ENCODE measurements at regions not wholly inside any gene's neighbourhood (a gene's known extent, or its start where the extent isn't known, plus 50 kb on each side); places are given as distances from the start of the nearest gene placed in this dataset.

DNA sequence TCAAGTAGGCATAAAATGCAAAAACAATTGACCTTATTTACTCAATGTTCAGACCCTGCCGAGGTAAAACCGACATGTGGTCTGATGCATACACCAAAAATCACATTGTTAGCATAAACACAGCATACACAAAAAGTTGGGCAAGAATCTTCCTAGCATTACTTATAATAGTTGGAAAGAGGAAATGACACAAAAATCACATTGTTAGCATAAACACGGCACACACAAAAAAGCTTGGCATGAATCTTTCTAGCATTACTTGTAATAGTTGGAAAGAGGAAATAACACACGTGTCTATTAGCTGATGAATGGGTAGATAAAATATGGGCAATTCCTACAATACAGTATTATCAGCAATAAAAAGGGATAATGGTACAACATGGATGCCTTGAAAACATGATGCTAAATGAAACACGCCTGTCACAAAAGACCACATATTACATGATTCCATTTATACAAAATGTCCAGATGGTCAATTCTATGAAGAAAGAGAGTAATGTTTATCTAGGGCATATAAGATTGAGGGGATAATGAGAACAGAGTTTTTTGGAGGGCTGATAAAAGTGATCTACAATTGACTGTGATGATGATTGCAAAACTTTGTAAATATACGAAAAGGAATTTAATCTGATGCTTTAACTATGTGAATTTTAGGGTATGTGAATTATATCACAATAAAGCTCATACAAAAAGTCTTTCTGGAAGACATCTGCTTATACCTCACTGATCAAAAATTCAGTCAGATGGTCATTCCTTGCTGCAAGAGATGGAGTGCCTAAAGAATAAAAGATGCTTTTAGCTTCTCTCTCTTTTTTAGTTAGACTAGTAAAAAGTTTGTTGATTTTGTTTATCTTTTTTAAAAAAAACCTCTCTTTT lies 1019.5 kb upstream of the CITED2 start:
- TF ChIP-seq, protein P1, sequence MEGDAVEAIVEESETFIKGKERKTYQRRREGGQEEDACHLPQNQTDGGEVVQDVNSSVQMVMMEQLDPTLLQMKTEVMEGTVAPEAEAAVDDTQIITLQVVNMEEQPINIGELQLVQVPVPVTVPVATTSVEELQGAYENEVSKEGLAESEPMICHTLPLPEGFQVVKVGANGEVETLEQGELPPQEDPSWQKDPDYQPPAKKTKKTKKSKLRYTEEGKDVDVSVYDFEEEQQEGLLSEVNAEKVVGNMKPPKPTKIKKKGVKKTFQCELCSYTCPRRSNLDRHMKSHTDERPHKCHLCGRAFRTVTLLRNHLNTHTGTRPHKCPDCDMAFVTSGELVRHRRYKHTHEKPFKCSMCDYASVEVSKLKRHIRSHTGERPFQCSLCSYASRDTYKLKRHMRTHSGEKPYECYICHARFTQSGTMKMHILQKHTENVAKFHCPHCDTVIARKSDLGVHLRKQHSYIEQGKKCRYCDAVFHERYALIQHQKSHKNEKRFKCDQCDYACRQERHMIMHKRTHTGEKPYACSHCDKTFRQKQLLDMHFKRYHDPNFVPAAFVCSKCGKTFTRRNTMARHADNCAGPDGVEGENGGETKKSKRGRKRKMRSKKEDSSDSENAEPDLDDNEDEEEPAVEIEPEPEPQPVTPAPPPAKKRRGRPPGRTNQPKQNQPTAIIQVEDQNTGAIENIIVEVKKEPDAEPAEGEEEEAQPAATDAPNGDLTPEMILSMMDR (IDR thresholded peaks at IDR 0.05): no peak
- Histone ChIP-seq H3K27ac (no peak overlapping the region), H3K36me3 (no peaks in the 10 kb centered on the region), H3K27me3 (ENCODE audit: low read depth) (no peaks in the 10 kb centered on the region), H3K4me1 (no peaks in the 10 kb centered on the region), H3K4me3 (no peak overlapping the region), H3K9me3 (no peaks in the 10 kb centered on the region)
- ATAC-seq (no peak), DNase-seq (no peak)
- intact Hi-C loops (cut with DNase I): no loop called here

DNA sequence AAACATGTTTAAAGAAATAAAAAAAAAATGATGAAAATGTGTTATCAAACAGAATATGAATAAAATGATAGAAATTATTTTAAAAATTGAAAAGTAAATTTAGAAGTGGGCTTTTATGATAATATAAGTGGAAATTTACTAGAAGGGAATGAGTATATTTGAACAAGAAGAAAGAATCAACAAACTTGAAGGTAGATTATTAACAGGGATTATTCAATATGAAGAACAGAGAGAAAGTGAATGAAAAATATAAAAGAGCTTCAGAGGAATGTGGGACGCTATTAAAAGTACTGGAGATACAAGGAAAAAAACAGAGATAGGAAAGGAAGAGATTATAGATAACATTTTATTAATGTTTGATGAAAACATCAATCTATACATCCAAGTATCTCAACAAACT lies 1014.4 kb upstream of the CITED2 start:
- H3K4me3 ChIP-seq: no peak overlapping the region
- no peaks in the 10 kb centered on the region for H3K4me1 ChIP-seq
- ATAC-seq (no peak), DNase-seq (no peak)
- H3K27ac ChIP-seq: no peak overlapping the region
- TF ChIP-seq, protein P1 (IDR thresholded peaks at IDR 0.05): no peak
- no peaks in the 10 kb centered on the region for H3K36me3 ChIP-seq
- no peaks in the 10 kb centered on the region for H3K27me3 ChIP-seq (ENCODE audit: low read depth)
- intact Hi-C loops (cut with DNase I): no loop called here
- no peaks in the 10 kb centered on the region for H3K9me3 ChIP-seq

DNA sequence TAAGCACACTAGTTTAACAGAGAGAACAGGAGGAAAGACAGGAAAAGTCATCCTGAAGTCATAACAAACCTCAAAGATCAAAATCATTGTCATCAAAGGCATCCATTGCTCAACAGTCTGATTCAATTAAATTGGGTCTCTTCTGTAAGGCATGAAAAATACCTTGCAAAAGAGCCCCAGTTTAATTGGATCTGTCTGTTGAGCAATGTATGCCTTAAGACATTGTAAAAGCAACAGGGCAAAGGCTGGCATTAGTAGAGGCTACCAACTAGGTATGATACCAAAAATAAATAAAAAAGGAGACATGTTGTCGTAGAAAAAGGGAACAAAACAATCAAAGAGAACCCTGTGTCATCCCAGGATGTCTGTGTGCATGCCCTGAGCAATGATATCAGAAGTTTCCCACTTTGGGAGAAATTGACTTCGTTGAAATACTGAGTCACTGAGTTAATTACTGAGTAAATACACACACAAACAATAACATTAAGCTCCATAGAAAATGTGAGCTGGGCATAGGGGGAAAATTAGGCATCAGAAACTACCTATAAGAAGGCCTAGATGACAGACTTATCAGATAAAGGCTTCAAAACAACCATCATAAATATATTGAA lies 1013.8 kb upstream of the CITED2 start:
- H3K9me3 ChIP-seq: no peaks in the 10 kb centered on the region
- H3K4me1 ChIP-seq: no peaks in the 10 kb centered on the region
- TF ChIP-seq, protein P1 (IDR thresholded peaks at IDR 0.05): no peak
- intact Hi-C loops (cut with DNase I): no loop called here
- DNase-seq (no peak), ATAC-seq (peak in 1 of 2 donors; percentile 31)
- H3K36me3 ChIP-seq: no peaks in the 10 kb centered on the region
- no peak overlapping the region for H3K4me3 ChIP-seq
- no peak overlapping the region for H3K27ac ChIP-seq
- H3K27me3 ChIP-seq (ENCODE audit: low read depth): no peaks in the 10 kb centered on the region

DNA sequence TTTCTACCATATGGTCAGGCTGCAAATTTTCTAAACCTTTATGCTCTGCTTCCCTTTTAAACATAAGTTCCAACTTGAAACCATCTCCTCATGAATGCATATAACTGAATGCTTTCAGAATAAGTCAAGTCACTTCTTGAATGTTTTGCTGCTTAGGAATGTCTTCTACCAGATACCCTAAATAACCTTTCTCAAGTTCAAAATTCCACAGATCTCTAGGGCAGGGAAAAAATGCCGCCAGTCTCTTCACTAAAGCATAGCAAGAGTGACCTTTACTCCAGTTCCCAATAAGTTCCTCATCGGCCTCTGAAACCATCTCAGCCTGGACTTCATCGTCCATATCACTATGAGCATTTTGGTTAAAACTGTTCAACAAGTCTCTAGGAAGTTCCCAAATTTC lies 1011.2 kb upstream of the CITED2 start:
- intact Hi-C loops (cut with DNase I): no loop called here
- H3K27ac ChIP-seq: no peak overlapping the region
- H3K4me3 ChIP-seq: no peak overlapping the region
- no peaks in the 10 kb centered on the region for H3K36me3 ChIP-seq
- no peak for ATAC-seq
- DNase-seq: no peak
- TF ChIP-seq, protein P1 (IDR thresholded peaks at IDR 0.05): no peak
- H3K27me3 ChIP-seq (ENCODE audit: low read depth): no peaks in the 10 kb centered on the region
- H3K9me3 ChIP-seq: no peaks in the 10 kb centered on the region
- H3K4me1 ChIP-seq: no peaks in the 10 kb centered on the region

DNA sequence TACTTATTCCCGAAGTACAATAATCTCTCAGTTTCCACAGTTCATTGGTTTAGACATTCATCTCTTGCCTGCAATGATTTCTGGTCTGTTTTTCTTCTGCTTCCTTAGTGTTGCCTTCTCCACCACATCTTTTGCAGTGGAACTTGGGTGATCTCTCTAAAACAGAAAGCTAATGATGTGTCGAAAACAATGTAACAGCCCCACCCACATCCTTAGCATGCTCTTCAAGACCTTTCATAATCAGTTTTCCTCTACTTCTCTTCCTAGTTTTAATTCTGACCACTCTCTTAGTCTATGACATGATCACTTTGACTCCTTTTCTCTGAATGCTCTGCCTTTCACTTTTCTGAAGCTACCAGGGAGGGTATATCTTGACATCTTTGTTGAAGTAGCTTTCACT lies 1007.9 kb upstream of the CITED2 start:
- Histone ChIP-seq H3K9me3 (no peaks in the 10 kb centered on the region), H3K27ac (no peak overlapping the region), H3K4me3 (no peak overlapping the region), H3K27me3 (ENCODE audit: low read depth) (no peaks in the 10 kb centered on the region), H3K36me3 (no peaks in the 10 kb centered on the region), H3K4me1 (no peaks in the 10 kb centered on the region)
- TF ChIP-seq, protein P1 (IDR thresholded peaks at IDR 0.05): no peak
- ATAC-seq: peak; percentile 41 to 45
- no peak for DNase-seq
- intact Hi-C loops (cut with DNase I): no loop called here

Measured in lower lobe of right lung (tissue), 2 donors.